ENCODE measurements at regions not wholly inside any gene's neighbourhood (a gene's known extent, or its start where the extent isn't known, plus 50 kb on each side); places are given as distances from the start of the nearest gene placed in this dataset.

GRCh38 chr13:47332149-47332548 lies 435.3 kb upstream of the HTR2A start:
- no peak overlapping the region for H3K27ac ChIP-seq (ENCODE audit: low read depth, low read length)
- Mint-ChIP-seq H3K27ac (ENCODE audit: unreplicated experiment) (no peak overlapping the region), H3K4me3 (ENCODE audit: unreplicated experiment) (no peak overlapping the region), H3K9me3 (ENCODE audit: unreplicated experiment) (no peaks in the 10 kb centered on the region), H3K36me3 (ENCODE audit: low read depth, unreplicated experiment) (no peaks in the 10 kb centered on the region), H3K27me3 (ENCODE audit: low read depth, unreplicated experiment) (no peaks in the 10 kb centered on the region), H3K4me1 (ENCODE audit: low read depth, unreplicated experiment) (peaks cover 8% of the 10 kb centered on the region)
- no peaks in the 10 kb centered on the region for H3K9me3 ChIP-seq (ENCODE audit: insufficient read depth, low read depth, low read length)
- FAIRE-seq: no peak
- no peak overlapping the region for H3K4me3 ChIP-seq (ENCODE audit: insufficient read depth, low read depth, low read length)
- H4K20me1 ChIP-seq (ENCODE audit: insufficient read depth, low read length): no peaks in the 10 kb centered on the region
- no peaks in the 10 kb centered on the region for H3K27me3 ChIP-seq (ENCODE audit: insufficient read depth, low read length)
- peak; percentile 40 for DNase-seq (ENCODE audit: low read depth)
- H3K4me2 ChIP-seq (ENCODE audit: low read length): no peak overlapping the region
- H3K9ac ChIP-seq (ENCODE audit: low read length): no peak overlapping the region
- peaks cover 9% of the 10 kb centered on the region for H3K4me1 ChIP-seq (ENCODE audit: insufficient read depth, low read length)
- TF ChIP-seq EZH2 (IDR thresholded peaks at IDR 0.05; ENCODE audit: insufficient read depth, low read length) (no peak), CTCF (IDR thresholded peaks at IDR 0.05; ENCODE audit: insufficient read depth, low read depth, low read length) (no peak)
- H3K79me2 ChIP-seq (ENCODE audit: insufficient read depth, low read length): no peaks in the 10 kb centered on the region
- no peak overlapping the region for H2AFZ ChIP-seq (ENCODE audit: low read depth, low read length)
- H3K36me3 ChIP-seq (ENCODE audit: insufficient read depth, low read length): no peaks in the 10 kb centered on the region

- no peak overlapping the region for H3K4me3 Mint-ChIP-seq (ENCODE audit: unreplicated experiment)
- H3K36me3 ChIP-seq (ENCODE audit: insufficient read depth, low read length): no peaks in the 10 kb centered on the region
- H3K27ac ChIP-seq (ENCODE audit: low read depth, low read length): no peak overlapping the region
- peaks cover 12% of the 10 kb centered on the region for H3K4me1 Mint-ChIP-seq (ENCODE audit: low read depth, unreplicated experiment)
- H3K36me3 Mint-ChIP-seq (ENCODE audit: low read depth, unreplicated experiment): no peaks in the 10 kb centered on the region
- no peak overlapping the region for H3K4me2 ChIP-seq (ENCODE audit: low read length)
- no peak overlapping the region for H3K27ac Mint-ChIP-seq (ENCODE audit: unreplicated experiment)
- H3K27me3 Mint-ChIP-seq (ENCODE audit: low read depth, unreplicated experiment): no peaks in the 10 kb centered on the region
- no peaks in the 10 kb centered on the region for H3K27me3 ChIP-seq (ENCODE audit: insufficient read depth, low read length)
- H3K9ac ChIP-seq (ENCODE audit: low read length): no peak overlapping the region
- no peaks in the 10 kb centered on the region for H3K9me3 Mint-ChIP-seq (ENCODE audit: unreplicated experiment)
- no peak overlapping the region for H3K4me3 ChIP-seq (ENCODE audit: insufficient read depth, low read depth, low read length)
- peaks cover 9% of the 10 kb centered on the region for H3K4me1 ChIP-seq (ENCODE audit: insufficient read depth, low read length)
- DNase-seq (ENCODE audit: low read depth) (no peak), FAIRE-seq (peak; percentile 50)
- TF ChIP-seq CTCF (IDR thresholded peaks at IDR 0.05; ENCODE audit: insufficient read depth, low read depth, low read length) (no peak), EZH2 (IDR thresholded peaks at IDR 0.05; ENCODE audit: insufficient read depth, low read length) (no peak)
- no peaks in the 10 kb centered on the region for H3K9me3 ChIP-seq (ENCODE audit: insufficient read depth, low read depth, low read length)
- no peaks in the 10 kb centered on the region for H4K20me1 ChIP-seq (ENCODE audit: insufficient read depth, low read length)
- H3K79me2 ChIP-seq (ENCODE audit: insufficient read depth, low read length): no peaks in the 10 kb centered on the region
- H2AFZ ChIP-seq (ENCODE audit: low read depth, low read length): no peak overlapping the region
These were observed 433.2 kb upstream of the HTR2A start for GRCh38 chr13:47330031-47330430.

- FAIRE-seq (peak; percentile 29), DNase-seq (ENCODE audit: low read depth) (peak; percentile 67)
- no peak overlapping the region for H3K9ac ChIP-seq (ENCODE audit: low read length)
- no peaks in the 10 kb centered on the region for H3K9me3 Mint-ChIP-seq (ENCODE audit: unreplicated experiment)
- no peaks in the 10 kb centered on the region for H3K27me3 Mint-ChIP-seq (ENCODE audit: low read depth, unreplicated experiment)
- TF ChIP-seq CTCF (IDR thresholded peaks at IDR 0.05; ENCODE audit: insufficient read depth, low read depth, low read length) (no peak), EZH2 (IDR thresholded peaks at IDR 0.05; ENCODE audit: insufficient read depth, low read length) (no peak)
- H3K4me1 ChIP-seq (ENCODE audit: insufficient read depth, low read length): no peaks in the 10 kb centered on the region
- no peaks in the 10 kb centered on the region for H3K27me3 ChIP-seq (ENCODE audit: insufficient read depth, low read length)
- no peaks in the 10 kb centered on the region for H3K79me2 ChIP-seq (ENCODE audit: insufficient read depth, low read length)
- no peaks in the 10 kb centered on the region for H3K9me3 ChIP-seq (ENCODE audit: insufficient read depth, low read depth, low read length)
- no peak overlapping the region for H2AFZ ChIP-seq (ENCODE audit: low read depth, low read length)
- H4K20me1 ChIP-seq (ENCODE audit: insufficient read depth, low read length): no peaks in the 10 kb centered on the region
- H3K4me1 Mint-ChIP-seq (ENCODE audit: low read depth, unreplicated experiment): peaks cover 3% of the 10 kb centered on the region
- H3K27ac Mint-ChIP-seq (ENCODE audit: unreplicated experiment): no peak overlapping the region
- H3K4me3 Mint-ChIP-seq (ENCODE audit: unreplicated experiment): no peak overlapping the region
- no peak overlapping the region for H3K27ac ChIP-seq (ENCODE audit: low read depth, low read length)
- H3K4me3 ChIP-seq (ENCODE audit: insufficient read depth, low read depth, low read length): no peak overlapping the region
- no peaks in the 10 kb centered on the region for H3K36me3 ChIP-seq (ENCODE audit: insufficient read depth, low read length)
- no peaks in the 10 kb centered on the region for H3K36me3 Mint-ChIP-seq (ENCODE audit: low read depth, unreplicated experiment)
- no peak overlapping the region for H3K4me2 ChIP-seq (ENCODE audit: low read length)
These were observed 431.0 kb upstream of the HTR2A start for GRCh38 chr13:47327861-47328260.

Measured in astrocyte (in vitro differentiated cells and primary cell).